GM19324 (cell line): ENCODE measurements at regions not wholly inside any gene's neighbourhood (a gene's known extent, or its start where the extent isn't known, plus 50 kb on each side); places are given as distances from the start of the nearest gene placed in this dataset.

Experiments
- ATAC-seq: cut with Tn5 transposase; IDR thresholded peaks from one replicate; pipeline ENCODE4 v1.9.1; 2021; ENCODE audit warnings: mild to moderate bottlenecking, moderate library complexity; ENCODE audit not compliant: unreplicated experiment, low FRiP score

GRCh38 chr10:129095680-129096064, 371.4 kb upstream of the MGMT start:
- ATAC-seq = no peak

GRCh38 chr10:129096065-129096984, 370.7 kb upstream of the MGMT start:
- ATAC-seq = no peak

GRCh38 chr10:129097776-129098330, 369.2 kb upstream of the MGMT start:
- no peak for ATAC-seq

- no peak for ATAC-seq
These were observed 368.5 kb upstream of the MGMT start for GRCh38 chr10:129098517-129098916.

GRCh38 chr10:129099486-129099885, 367.6 kb upstream of the MGMT start:
- ATAC-seq = no peak

- no peak for ATAC-seq
These were observed 367.0 kb upstream of the MGMT start for GRCh38 chr10:129099992-129100391.

- ATAC-seq = no peak
These were observed 365.6 kb upstream of the MGMT start for GRCh38 chr10:129101232-129101980.

GRCh38 chr10:129102906-129103693, 363.9 kb upstream of the MGMT start:
- ATAC-seq = no peak

- no peak for ATAC-seq
These were observed 362.6 kb upstream of the MGMT start for GRCh38 chr10:129104266-129105045.

- ATAC-seq = no peak
These were observed 361.8 kb upstream of the MGMT start for GRCh38 chr10:129105266-129105665.

- no peak for ATAC-seq
These were observed 360.7 kb upstream of the MGMT start for GRCh38 chr10:129106314-129106713.

GRCh38 chr10:129107525-129107924, 359.5 kb upstream of the MGMT start:
- no peak for ATAC-seq

- no peak for ATAC-seq
These were observed 358.7 kb upstream of the MGMT start for GRCh38 chr10:129108378-129108777.

- no peak for ATAC-seq
These were observed 358.0 kb upstream of the MGMT start for GRCh38 chr10:129108994-129109393.

GRCh38 chr10:129110780-129111179, 356.3 kb upstream of the MGMT start:
- ATAC-seq = no peak

- no peak for ATAC-seq
These were observed 355.1 kb upstream of the MGMT start for GRCh38 chr10:129111922-129112321.

GRCh38 chr10:129114588-129114987, 352.5 kb upstream of the MGMT start:
- ATAC-seq = no peak

GRCh38 chr10:129116371-129116770, 350.7 kb upstream of the MGMT start:
- no peak for ATAC-seq

GRCh38 chr10:129120441-129120840, 346.6 kb upstream of the MGMT start:
- ATAC-seq = no peak

- no peak for ATAC-seq
These were observed 344.2 kb upstream of the MGMT start for GRCh38 chr10:129122846-129123245.
